PC-3 (cell line): ENCODE measurements at regions not wholly inside any gene's neighbourhood (a gene's known extent, or its start where the extent isn't known, plus 50 kb on each side); places are given as distances from the start of the nearest gene placed in this dataset.

ENCODE experiments used
- ATAC-seq: fragments of 200-7000 bp; cut with Tn5 transposase; 2 replicates; pipeline ENCODE4 v1.9.1; 2020; ENCODE audit warnings: mild to moderate bottlenecking, moderate library complexity
- BruUV-seq: library from RNA; stranded (reverse); fragments of 400-500 nt; replicated peaks from 2 replicates; lab custom pipeline; 2021; lab: Mats Ljungman, UMichigan
- CTCF ChIA-PET: fragments of 300-600 bp; sonication (Branson Sonifier 250); formaldehyde crosslinking; loops from one replicate; lab custom pipeline; 2022; ENCODE audit warnings: antibody characterized with exemption; lab: Charles Lee
- POLR2A ChIA-PET: fragments of 300-600 bp; sonication (Branson Sonifier 250); formaldehyde crosslinking; loops from one replicate; lab custom pipeline; 2022; ENCODE audit warnings: antibody characterized with exemption; ENCODE audit not compliant: unreplicated experiment; lab: Charles Lee
- DNase-seq: peaks from one replicate; pipeline ENCODE4 v3.0.0-alpha.2; 2015
- H2AFZ ChIP-seq: fragments of 300-600 bp; sonication (generic); 2 replicates; pipeline ENCODE4 v1.6.0; 2016; ENCODE audit warnings: antibody characterized with exemption, low read length
- H3F3A ChIP-seq: fragments of 300-600 bp; sonication (generic); one replicate; pipeline ENCODE4 v1.6.0; 2017; ENCODE audit warnings: antibody characterized with exemption, low read length, control low read depth, mild to moderate bottlenecking; ENCODE audit not compliant: unreplicated experiment
- H3K27ac ChIP-seq: fragments of 300-600 bp; sonication (generic); 2 replicates; pipeline ENCODE4 v1.5.1; 2016; ENCODE audit warnings: mild to moderate bottlenecking, low read length
- H3K27me3 ChIP-seq: fragments of 300-600 bp; sonication (generic); 2 replicates; pipeline ENCODE4 v1.6.1; 2016; ENCODE audit warnings: low read length, mixed read lengths
- H3K36me3 ChIP-seq: fragments of 300-600 bp; sonication (generic); 2 replicates; pipeline ENCODE4 v1.6.1; 2016; ENCODE audit warnings: low read depth, mixed run types, low read length, mixed read lengths
- H3K4me1 ChIP-seq: fragments of 300-600 bp; sonication (generic); 2 replicates; pipeline ENCODE4 v1.5.1; 2016; ENCODE audit warnings: low read length; ENCODE audit not compliant: insufficient read depth
- H3K4me2 ChIP-seq: fragments of 300-600 bp; sonication (generic); 2 replicates; pipeline ENCODE4 v1.6.0; 2016; ENCODE audit warnings: low read length
- H3K4me3 ChIP-seq: fragments of 300-600 bp; sonication (generic); 2 replicates; pipeline ENCODE4 v1.5.1; 2016; ENCODE audit warnings: mild to moderate bottlenecking, low read length, mixed read lengths
- H3K79me2 ChIP-seq: fragments of 300-600 bp; sonication (generic); 2 replicates; pipeline ENCODE4 v1.6.1; 2017; ENCODE audit warnings: low read length, mixed read lengths
- H3K9ac ChIP-seq: fragments of 300-600 bp; sonication (generic); 2 replicates; pipeline ENCODE4 v1.6.0; 2016; ENCODE audit warnings: mild to moderate bottlenecking, low read length
- H3K9me2 ChIP-seq: fragments of 300-600 bp; sonication (generic); replicated peaks from 2 replicates; pipeline ENCODE4 v1.6.1; 2016; ENCODE audit warnings: mixed run types, low read length, mixed read lengths
- H3K9me3 ChIP-seq: fragments of 300-600 bp; sonication (generic); 2 replicates; pipeline ENCODE4 v1.6.1; 2016; ENCODE audit warnings: low read length, mixed read lengths
- H4K20me1 ChIP-seq: fragments of 300-600 bp; sonication (generic); 2 replicates; pipeline ENCODE4 v1.6.1; 2016; ENCODE audit warnings: low read length, mixed read lengths
- CTCF ChIP-seq: fragments of 300-600 bp; sonication (generic); conservative IDR thresholded peaks from 2 replicates; pipeline ENCODE4 v1.5.1; 2017; ENCODE audit warnings: antibody characterized with exemption, low read depth, mild to moderate bottlenecking, low read length
- EZH2 ChIP-seq: fragments of 300-600 bp; sonication (generic); IDR thresholded peaks from one replicate; pipeline ENCODE4 v1.6.1; 2017; ENCODE audit warnings: antibody characterized with exemption, mild to moderate bottlenecking, low read length; ENCODE audit not compliant: unreplicated experiment
- EZH2phosphoT487 ChIP-seq: fragments of 300-600 bp; sonication (generic); IDR thresholded peaks from 2 replicates; pipeline ENCODE4 v1.6.1; 2018; ENCODE audit warnings: mild to moderate bottlenecking, antibody characterized with exemption, low read length, borderline replicate concordance
- intact Hi-C: fragments of 100-400 bp; cut with micrococcal nuclease; formaldehyde crosslinking; loops from 2 replicates; pipeline ENCODE4 v1.9.0; 2023

- no peak overlapping the region for H3K4me2 ChIP-seq
- no TSS peak for BruUV-seq
- H3K36me3 ChIP-seq = no peaks in the 10 kb centered on the region
- H3K9ac ChIP-seq = no peak overlapping the region
- H3K4me3 ChIP-seq = no peak overlapping the region
- ChIA-PET POLR2A (no interaction called here), CTCF (no interaction called here)
- intact Hi-C loops = no loop called here
- H3K9me2 ChIP-seq = no peaks in the 10 kb centered on the region
- TF ChIP-seq EZH2phosphoT487 = no peak
- no peak for TF ChIP-seq EZH2
- no peak for TF ChIP-seq CTCF
- ATAC-seq (no peak), DNase-seq (no peak)
- H3F3A ChIP-seq = no peaks in the 10 kb centered on the region
- H3K27ac ChIP-seq = no peak overlapping the region
- H4K20me1 ChIP-seq = no peaks in the 10 kb centered on the region
- H3K27me3 ChIP-seq = no peaks in the 10 kb centered on the region
- H3K79me2 ChIP-seq = no peaks in the 10 kb centered on the region
- no peaks in the 10 kb centered on the region for H3K4me1 ChIP-seq
- no peak overlapping the region for H2AFZ ChIP-seq
- H3K9me3 ChIP-seq = no peaks in the 10 kb centered on the region
Measured at GRCh38 chr2:241924069-241924908, 54.8 kb downstream of the RTP5 start.

GRCh38 chr2:241924909-241925250, 55.4 kb downstream of the RTP5 start:
- intact Hi-C loops = no loop called here
- Histone ChIP-seq H3K9ac (no peak overlapping the region), H3K4me3 (no peak overlapping the region), H3K27me3 (no peaks in the 10 kb centered on the region), H3K36me3 (no peaks in the 10 kb centered on the region), H3K9me2 (no peaks in the 10 kb centered on the region), H3K4me2 (no peak overlapping the region), H3K27ac (no peak overlapping the region), H3K9me3 (no peaks in the 10 kb centered on the region), H3K4me1 (no peaks in the 10 kb centered on the region), H2AFZ (no peak overlapping the region), H3K79me2 (no peaks in the 10 kb centered on the region), H4K20me1 (no peaks in the 10 kb centered on the region), H3F3A (no peaks in the 10 kb centered on the region)
- DNase-seq (no peak), ATAC-seq (no peak)
- ChIA-PET CTCF (no interaction called here), POLR2A (no interaction called here)
- no TSS peak for BruUV-seq
- TF ChIP-seq EZH2phosphoT487 = no peak
- TF ChIP-seq CTCF = no peak
- no peak for TF ChIP-seq EZH2

- Histone ChIP-seq H3K9me2 (no peaks in the 10 kb centered on the region), H3K79me2 (no peaks in the 10 kb centered on the region), H3K4me3 (no peak overlapping the region), H3K36me3 (no peaks in the 10 kb centered on the region), H3K4me2 (no peak overlapping the region), H4K20me1 (no peaks in the 10 kb centered on the region), H2AFZ (no peak overlapping the region), H3K9me3 (no peaks in the 10 kb centered on the region), H3K27ac (no peak overlapping the region), H3K9ac (no peak overlapping the region), H3F3A (no peaks in the 10 kb centered on the region), H3K27me3 (no peaks in the 10 kb centered on the region), H3K4me1 (no peaks in the 10 kb centered on the region)
- TF ChIP-seq EZH2phosphoT487 = no peak
- TF ChIP-seq EZH2 = no peak
- TF ChIP-seq CTCF = no peak
- no peak for ATAC-seq
- intact Hi-C loops = no loop called here
- CTCF ChIA-PET = no interaction called here
- no peak for DNase-seq
- no TSS peak for BruUV-seq
- POLR2A ChIA-PET = no interaction called here
Measured at GRCh38 chr2:241925277-241925676, 55.7 kb downstream of the RTP5 start.
